ENCODE measurements at regions not wholly inside any gene's neighbourhood (a gene's known extent, or its start where the extent isn't known, plus 50 kb on each side); places are given as distances from the start of the nearest gene placed in this dataset.

DNA sequence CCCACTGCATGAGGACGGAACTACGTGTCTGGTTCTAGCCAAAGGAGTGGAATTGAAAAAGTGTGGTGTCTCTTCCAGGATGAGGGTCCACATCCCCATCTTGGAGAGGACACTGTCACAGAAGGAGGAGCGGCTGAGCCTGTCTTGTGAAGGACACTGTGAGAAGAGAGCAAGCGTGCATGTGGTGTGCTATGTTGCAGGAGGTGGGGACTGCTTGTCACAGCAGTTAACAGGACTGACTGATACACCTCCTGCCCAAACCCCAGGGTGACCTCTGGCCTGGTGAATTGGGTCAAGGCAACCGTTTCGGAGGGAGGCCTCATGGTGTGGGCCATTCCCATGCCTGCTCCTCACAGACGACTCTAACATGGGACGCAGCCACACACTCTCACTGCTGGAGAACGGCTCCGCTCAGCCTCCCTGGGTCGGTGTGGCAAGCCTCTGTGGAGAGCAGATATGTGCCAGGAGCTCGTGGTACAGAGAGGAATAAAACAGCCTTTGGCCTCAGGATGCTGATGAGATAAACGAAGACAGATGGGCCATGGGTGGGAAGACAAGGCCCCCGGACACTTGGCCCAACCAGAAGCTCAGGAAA, 56.4 kb upstream of the RBFOX3 start:
- no peaks in the 10 kb centered on the region for H3K4me1 ChIP-seq (ENCODE audit: low read depth)
- no peak overlapping the region for H3K27ac ChIP-seq
- H3K9me3 ChIP-seq (ENCODE audit: low read depth): no peaks in the 10 kb centered on the region
- no peak overlapping the region for H3K4me3 ChIP-seq
- TF ChIP-seq, protein P1, sequence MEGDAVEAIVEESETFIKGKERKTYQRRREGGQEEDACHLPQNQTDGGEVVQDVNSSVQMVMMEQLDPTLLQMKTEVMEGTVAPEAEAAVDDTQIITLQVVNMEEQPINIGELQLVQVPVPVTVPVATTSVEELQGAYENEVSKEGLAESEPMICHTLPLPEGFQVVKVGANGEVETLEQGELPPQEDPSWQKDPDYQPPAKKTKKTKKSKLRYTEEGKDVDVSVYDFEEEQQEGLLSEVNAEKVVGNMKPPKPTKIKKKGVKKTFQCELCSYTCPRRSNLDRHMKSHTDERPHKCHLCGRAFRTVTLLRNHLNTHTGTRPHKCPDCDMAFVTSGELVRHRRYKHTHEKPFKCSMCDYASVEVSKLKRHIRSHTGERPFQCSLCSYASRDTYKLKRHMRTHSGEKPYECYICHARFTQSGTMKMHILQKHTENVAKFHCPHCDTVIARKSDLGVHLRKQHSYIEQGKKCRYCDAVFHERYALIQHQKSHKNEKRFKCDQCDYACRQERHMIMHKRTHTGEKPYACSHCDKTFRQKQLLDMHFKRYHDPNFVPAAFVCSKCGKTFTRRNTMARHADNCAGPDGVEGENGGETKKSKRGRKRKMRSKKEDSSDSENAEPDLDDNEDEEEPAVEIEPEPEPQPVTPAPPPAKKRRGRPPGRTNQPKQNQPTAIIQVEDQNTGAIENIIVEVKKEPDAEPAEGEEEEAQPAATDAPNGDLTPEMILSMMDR (IDR thresholded peaks at IDR 0.05; ENCODE audit: low read depth, low read length): no peak
- no peaks in the 10 kb centered on the region for H3K36me3 ChIP-seq
- H3K27me3 ChIP-seq: peaks cover 6% of the 10 kb centered on the region
- no peak for DNase-seq (ENCODE audit: low read depth in 1 of 2, low spot score in 1 of 2)

DNA sequence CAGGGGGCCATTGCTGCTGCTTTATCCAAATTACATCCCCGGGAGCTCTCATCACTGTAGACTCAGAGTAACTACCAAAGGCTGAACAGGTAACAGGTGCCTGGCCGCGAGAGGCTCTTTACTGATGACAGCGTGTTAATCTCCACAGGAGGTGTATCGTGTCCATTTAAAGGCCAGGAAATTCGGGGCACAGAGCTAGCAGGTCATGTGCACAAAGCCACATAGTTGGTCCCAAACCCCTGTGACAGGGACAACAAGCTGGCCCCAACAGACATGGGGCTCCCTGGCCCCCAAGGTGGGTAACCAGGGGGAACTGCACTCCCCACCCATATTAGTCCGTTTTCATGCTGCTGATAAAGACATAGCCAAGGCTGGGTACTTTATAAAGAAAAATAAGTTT, 55.3 kb upstream of the RBFOX3 start:
- H3K4me3 ChIP-seq: no peak overlapping the region
- H3K27ac ChIP-seq: no peak overlapping the region
- no peaks in the 10 kb centered on the region for H3K4me1 ChIP-seq (ENCODE audit: low read depth)
- H3K27me3 ChIP-seq: peaks cover 6% of the 10 kb centered on the region
- H3K36me3 ChIP-seq: no peaks in the 10 kb centered on the region
- TF ChIP-seq, protein P1 (IDR thresholded peaks at IDR 0.05; ENCODE audit: low read depth, low read length): no peak
- H3K9me3 ChIP-seq (ENCODE audit: low read depth): no peaks in the 10 kb centered on the region
- no peak for DNase-seq (ENCODE audit: low read depth in 1 of 2, low spot score in 1 of 2)

DNA sequence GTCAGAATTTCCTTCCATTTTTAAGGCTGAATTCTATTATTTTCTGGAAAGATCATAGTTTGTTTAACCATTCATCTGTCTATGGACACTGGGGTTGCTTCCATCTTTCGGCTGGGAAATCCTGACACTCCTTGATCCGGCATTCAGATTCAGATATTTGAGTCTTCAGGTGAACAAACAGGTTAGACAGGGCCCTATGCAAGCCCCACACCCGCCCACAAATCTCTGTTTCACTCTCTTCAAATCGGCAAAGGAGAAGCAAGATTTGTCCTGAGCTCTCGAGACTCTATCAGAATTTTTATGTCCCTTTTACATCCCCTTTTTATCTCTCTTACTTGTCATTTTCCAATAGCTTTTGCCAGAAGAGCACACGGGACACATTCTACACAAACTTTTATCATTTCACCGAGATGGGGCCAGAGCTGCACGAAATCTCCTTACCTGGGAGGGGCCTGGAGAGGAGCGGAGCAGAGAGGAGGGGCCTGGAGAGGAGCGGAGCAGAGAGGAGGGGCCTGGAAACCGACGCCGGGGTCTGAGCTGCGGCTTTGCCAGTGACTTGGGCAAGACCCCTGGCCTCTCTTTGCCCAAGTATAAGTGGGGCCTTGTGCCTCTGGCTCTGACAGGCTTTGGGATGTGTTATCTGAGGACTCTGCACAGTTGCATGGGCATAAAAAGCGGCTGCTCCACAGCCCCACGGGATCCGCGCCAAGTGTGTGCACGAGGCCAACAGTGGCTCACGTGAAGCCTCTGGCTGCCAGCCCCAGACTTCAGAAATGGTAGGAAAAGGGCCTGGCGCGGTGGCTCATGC, 54.3 kb upstream of the RBFOX3 start:
- Histone ChIP-seq H3K9me3 (ENCODE audit: low read depth) (no peaks in the 10 kb centered on the region), H3K36me3 (no peaks in the 10 kb centered on the region), H3K27ac (no peak overlapping the region), H3K4me3 (no peak overlapping the region), H3K4me1 (ENCODE audit: low read depth) (no peaks in the 10 kb centered on the region), H3K27me3 (peaks cover 6% of the 10 kb centered on the region)
- DNase-seq (ENCODE audit: low read depth in 1 of 2, low spot score in 1 of 2): peak; percentile 5 to 78
- TF ChIP-seq, protein P1 (IDR thresholded peaks at IDR 0.05; ENCODE audit: low read depth, low read length): no peak

DNA sequence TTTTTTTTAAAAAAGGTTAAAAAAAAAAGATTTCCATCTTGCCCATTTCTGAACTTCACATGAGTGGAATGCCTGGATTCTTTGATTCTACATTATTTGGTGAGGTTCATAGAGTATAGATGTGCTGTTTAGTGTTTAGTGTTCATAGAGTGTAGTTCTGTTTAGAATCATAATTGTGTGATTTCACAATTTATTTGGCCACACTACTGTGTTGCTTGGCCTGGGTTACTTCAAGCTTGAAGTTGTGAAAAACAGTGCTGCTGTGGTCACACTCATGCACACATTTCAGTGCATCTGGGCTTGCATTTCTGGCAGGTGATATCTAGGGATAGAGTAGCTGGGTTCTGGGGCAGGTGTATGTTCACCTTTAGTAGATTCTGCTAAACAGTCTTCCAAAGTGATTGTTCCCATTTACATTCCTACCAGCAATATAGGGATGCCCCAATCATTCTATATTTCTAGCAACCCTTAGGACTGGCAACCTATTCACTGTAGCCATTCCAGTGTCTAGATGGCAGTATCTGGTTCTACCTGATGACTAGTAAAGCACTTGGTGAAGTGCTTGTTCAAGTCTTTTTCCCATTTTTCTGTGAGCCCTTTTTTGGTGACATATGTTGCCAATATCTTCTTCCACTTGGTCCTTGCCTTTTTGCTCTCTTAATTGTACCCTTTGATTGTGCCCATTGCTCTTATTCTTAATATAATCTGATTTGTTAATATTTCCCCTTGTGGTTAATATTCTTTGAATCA, 50.6 kb upstream of the RBFOX3 start:
- no peaks in the 10 kb centered on the region for H3K36me3 ChIP-seq
- H3K4me1 ChIP-seq (ENCODE audit: low read depth): no peaks in the 10 kb centered on the region
- no peak for DNase-seq (ENCODE audit: low read depth in 1 of 2, low spot score in 1 of 2)
- TF ChIP-seq, protein P1 (IDR thresholded peaks at IDR 0.05; ENCODE audit: low read depth, low read length): no peak
- H3K9me3 ChIP-seq (ENCODE audit: low read depth): no peaks in the 10 kb centered on the region
- peaks cover 9% of the 10 kb centered on the region for H3K27me3 ChIP-seq
- no peak overlapping the region for H3K27ac ChIP-seq
- no peak overlapping the region for H3K4me3 ChIP-seq
